GM19351 (cell line): ENCODE measurements at regions not wholly inside any gene's neighbourhood (a gene's known extent, or its start where the extent isn't known, plus 50 kb on each side); places are given as distances from the start of the nearest gene placed in this dataset.

Experiments
- ATAC-seq: cut with Tn5 transposase; IDR thresholded peaks from one replicate; pipeline ENCODE4 v1.9.1; 2021; ENCODE audit warnings: mild to moderate bottlenecking, moderate library complexity; ENCODE audit not compliant: unreplicated experiment

GRCh38 chr9:29717631-29718030 lies 2144.3 kb upstream of the C9orf72 start:
- ATAC-seq = no peak

GRCh38 chr9:29730163-29730562 lies 2156.9 kb upstream of the C9orf72 start:
- ATAC-seq = no peak

GRCh38 chr9:29740518-29740917 lies 2167.2 kb upstream of the C9orf72 start:
- ATAC-seq = no peak

- ATAC-seq = no peak
Measured at GRCh38 chr9:29741169-29741568, 2167.9 kb upstream of the C9orf72 start.

DNA sequence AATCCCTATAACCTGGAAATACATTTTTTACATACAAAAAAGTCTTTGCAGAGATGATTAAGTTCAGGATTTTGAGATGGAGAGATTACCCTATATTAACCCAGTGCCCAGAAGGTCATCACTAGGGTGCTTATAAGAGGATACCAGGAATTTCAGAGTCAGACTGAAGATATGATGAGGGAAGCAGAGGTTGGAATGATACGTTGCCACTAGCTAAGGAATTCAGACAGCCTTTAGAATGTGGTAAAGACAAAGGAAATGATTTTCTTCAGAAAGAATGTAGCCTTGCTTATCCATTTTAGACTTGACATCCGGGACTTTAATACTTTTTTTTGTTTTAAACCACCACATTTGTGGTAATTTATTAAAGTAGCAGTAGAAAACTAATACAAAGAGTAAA lies 2176.8 kb upstream of the C9orf72 start:
- ATAC-seq = no peak

GRCh38 chr9:29751226-29751625 lies 2177.9 kb upstream of the C9orf72 start:
- ATAC-seq = no peak

DNA sequence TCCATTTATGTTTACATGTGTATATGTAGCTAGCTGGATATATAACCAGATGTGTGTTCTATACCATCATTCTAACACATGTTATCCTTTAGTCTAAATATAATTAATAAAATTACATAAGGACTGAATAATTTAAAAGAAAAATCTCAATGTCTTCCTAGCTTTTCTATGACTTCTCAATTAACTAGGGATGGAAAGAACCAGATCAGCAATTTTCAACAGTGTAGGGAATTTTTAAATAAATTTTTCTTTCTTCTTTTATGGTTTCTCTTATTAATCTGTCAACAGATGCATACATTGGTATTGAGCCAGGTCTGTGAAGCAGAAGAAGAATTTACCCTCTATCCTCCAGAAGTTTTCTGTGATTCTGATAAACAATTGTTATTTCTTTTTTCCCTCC lies 2180.4 kb upstream of the C9orf72 start:
- ATAC-seq = no peak

GRCh38 chr9:29769019-29769418 lies 2195.7 kb upstream of the C9orf72 start:
- ATAC-seq = no peak

DNA sequence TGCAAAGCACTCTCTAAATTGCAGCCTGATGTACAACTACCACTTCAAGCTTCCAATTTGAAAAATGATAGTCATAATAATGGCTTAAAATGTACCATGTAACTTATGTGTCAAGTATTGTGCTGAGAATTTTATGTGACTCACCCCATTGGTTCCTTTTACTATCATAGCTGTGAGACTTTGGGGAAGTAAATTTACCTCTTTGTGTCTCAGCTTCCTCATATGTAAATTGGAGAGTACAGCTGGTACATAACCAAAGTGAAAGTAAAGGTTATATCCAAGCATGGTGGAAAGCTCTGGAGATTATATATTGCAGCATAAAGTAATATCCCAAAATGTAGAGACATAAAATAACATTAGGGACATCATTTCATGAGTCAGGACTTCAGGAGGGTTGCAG lies 2200.4 kb upstream of the C9orf72 start:
- no peak for ATAC-seq

- ATAC-seq = no peak
Measured at GRCh38 chr9:29775491-29775890, 2202.2 kb upstream of the C9orf72 start.

GRCh38 chr9:29778281-29778849 lies 2205.1 kb upstream of the C9orf72 start:
- ATAC-seq = no peak

DNA sequence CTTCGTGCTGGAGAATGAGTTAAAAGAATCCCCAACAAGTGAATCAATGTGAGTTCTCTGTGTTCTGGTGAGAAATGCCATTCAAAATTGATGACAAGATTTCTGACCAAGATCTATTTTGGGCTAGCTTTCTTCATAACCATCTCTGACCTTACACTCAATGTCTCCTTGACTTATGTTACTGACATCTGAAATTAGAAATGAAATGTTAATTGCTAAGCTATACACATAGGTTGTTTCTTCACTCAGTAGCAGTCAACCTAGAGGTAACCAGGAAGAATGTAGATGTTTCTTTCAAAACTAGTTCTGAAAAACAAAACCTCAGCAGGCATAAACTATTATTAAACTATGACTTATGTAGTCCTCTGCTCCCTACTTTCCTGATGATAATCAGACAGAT lies 2220.7 kb upstream of the C9orf72 start:
- no peak for ATAC-seq

DNA sequence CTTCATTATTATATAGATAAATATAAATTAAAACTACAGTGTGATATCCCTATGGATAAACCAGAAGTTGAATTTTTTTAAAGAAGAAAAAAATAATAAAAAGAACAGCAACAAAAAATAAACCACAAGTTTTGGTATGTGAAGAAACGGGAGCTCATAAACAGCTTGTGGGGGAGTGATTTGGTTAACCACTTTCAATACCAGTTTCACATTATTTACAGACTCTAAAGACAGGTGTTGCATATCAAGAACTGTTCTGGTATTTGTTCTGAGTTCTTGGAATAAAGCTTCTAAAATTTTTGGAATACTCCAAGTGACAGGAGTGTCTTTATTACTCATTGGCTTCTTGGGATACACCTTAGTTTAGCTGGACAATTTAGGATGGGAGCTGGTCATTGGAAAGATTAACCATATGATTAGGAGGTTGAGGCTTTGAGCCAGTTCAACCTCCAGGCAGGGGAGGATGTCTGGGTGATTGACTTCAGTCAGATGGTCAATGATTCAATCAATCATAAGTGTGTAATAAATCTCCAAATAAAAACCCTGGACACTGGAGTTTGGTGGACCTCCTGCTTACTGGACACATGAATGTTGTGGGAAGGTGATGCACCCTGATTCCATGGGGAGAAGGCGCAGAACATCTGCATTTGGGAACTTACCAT lies 2223.1 kb upstream of the C9orf72 start:
- ATAC-seq = peak; percentile 90

DNA sequence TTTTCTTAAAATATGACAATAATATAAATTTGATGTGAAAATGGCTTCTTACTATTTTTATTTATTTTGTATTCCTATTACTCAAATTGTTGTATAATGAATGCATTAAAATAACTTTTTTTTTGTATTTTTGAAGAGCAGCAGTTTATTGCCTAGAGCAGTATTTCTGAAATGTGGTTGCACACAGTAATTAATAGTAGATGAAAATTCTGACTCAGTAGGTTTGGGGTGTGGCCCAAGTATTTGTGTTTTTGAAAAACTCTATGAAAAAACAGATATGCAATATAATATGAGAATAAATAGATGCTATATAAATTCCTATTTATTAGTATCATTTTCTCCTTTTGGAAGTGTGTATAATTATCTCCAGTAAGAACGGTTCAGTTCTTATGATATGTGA lies 2225.3 kb upstream of the C9orf72 start:
- no peak for ATAC-seq

DNA sequence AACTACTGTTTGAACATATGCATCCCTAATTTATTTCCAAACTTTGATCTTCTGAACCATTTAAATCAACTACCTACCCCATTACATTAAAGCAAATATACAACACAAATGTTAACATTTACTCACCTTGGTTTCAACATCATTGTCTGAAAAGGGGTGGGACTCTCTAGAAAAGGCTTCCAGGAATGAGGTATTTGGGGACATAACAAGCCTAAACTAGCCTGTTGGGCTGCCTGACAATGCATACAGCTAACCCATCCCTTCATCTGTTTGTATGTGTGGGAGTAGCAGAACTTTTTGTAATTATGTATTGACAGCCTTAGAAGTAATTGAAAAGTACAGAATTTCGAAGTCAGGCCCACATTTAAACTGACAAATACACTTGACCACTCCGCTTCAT lies 2225.9 kb upstream of the C9orf72 start:
- ATAC-seq = no peak

DNA sequence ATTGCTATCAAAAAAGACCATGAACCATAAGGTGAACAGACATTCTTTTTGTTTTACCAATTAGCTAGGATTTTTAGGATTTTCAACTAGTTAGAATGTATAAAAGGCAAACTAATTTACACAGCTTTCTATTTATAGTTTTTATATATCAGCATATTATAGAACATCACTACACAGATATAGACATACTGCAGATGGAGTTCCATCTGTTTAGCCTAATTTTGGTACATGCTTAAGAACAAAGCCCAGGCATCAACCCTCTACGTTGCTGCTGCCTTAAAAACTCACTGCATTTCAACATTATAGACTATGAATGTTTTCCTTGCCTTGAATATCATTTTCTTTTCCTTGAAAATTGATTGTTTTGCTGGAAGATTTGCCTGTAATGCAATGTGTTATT lies 2227.5 kb upstream of the C9orf72 start:
- ATAC-seq = no peak

DNA sequence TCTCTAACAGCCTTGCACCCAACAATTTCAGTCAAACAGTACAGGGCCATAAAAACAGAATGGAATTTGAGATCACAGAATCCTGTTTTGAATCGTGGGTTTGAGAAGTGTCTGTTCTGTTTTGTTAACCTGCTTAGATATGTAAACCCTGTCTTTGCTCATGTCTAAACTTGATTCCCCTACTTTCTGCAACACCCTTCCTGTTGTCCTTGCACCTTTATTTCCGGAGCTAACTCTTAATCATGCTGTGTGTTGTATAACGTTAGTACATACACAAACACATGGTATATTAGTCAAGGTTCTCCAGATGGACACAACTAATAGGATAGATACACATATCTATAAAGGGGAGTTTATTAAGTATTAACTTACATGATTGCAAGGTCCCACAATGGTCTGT lies 2229.2 kb upstream of the C9orf72 start:
- no peak for ATAC-seq

GRCh38 chr9:29806937-29807618 lies 2233.8 kb upstream of the C9orf72 start:
- ATAC-seq = no peak

DNA sequence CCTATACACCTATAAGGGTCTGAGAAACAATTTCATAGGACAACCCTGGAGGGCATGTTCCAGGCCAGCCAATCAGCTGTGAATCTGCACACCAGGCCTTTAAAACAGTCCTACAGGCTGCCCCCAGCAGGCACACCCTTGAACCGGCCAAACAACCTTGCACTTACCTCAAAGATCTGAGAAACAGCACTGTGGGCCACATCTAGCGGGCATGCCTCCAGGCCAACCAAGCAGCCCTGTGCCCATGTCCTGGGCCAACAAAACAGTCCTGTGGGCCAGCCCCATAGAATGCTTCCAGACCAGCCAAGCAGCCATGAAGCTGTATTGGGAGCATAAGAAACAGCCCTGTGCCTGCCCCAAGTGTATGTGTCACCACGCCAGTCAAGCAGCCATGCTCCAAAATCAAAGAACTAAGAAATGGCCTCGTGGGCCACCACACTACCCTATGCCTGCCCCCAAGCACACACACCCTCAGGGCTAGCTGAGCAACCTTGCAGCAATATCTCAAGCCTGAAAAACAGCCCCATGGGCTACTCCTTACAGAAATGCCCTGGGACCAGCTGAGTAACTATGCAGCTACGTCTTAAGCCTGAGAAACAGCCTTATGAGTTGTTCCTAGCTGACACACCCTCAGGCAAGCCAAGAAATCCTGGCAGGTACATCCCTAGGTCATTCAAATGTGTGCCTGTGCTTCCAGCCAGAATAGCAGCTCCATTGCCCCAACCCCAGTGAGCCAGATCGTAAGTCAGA lies 2243.8 kb upstream of the C9orf72 start:
- no peak for ATAC-seq

GRCh38 chr9:29822458-29822857 lies 2249.2 kb upstream of the C9orf72 start:
- no peak for ATAC-seq

DNA sequence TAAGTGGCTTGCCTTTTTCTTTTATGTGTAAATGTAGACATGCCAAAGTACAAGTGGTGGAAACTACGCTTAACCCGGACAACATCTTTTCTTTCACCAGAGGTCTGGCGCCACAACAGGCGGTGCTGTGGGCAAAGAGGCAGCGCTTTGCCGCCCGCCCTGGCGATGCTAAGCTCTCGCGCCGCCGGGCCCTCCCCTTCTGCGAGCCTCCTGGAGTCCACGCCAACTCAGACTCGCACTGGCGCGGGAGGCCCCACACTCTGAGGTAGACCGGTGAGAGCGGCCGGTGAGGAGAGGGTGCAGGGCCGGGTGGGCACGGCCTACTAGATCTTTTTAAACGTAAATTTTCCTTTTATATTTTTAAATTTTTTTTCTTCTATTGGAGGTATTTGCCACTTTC lies 2253.1 kb upstream of the C9orf72 start:
- no peak for ATAC-seq

GRCh38 chr9:29830821-29831220 lies 2257.5 kb upstream of the C9orf72 start:
- ATAC-seq = no peak
